HepG2 (cell line): ENCODE measurements at regions not wholly inside any gene's neighbourhood (a gene's known extent, or its start where the extent isn't known, plus 50 kb on each side); places are given as distances from the start of the nearest gene placed in this dataset.

Experiments used
- EP300 ChIP-seq, 3 experiments: sonication (generic) in 1 of 3; formaldehyde crosslinking in 1 of 3; IDR thresholded peaks; 2 replicates each; pipeline versions ENCODE4 v1.5.1 to v1.6.1; 2011 to 2020; ENCODE audit warnings: low read depth in 2 of 3, low read length in 2 of 3, borderline replicate concordance in 1 of 3, improper control_type of control experiment in 1 of 3, mild to moderate bottlenecking in 1 of 3, missing genetic modification reagents in 1 of 3, moderate library complexity in 1 of 3
- HNF4G ChIP-seq, 2 experiments: sonication (generic) in 1 of 2; formaldehyde crosslinking in 1 of 2; IDR thresholded peaks; 2 replicates each; pipeline versions ENCODE4 v1.4.0 to v1.6.1; 2011 to 2020; ENCODE audit warnings: borderline replicate concordance in 2 of 2, low read depth in 2 of 2, mild to moderate bottlenecking in 2 of 2, low read length in 1 of 2, missing genetic modification reagents in 1 of 2, moderate library complexity in 1 of 2
- JUNB ChIP-seq: sonication (generic); formaldehyde crosslinking; IDR thresholded peaks from 2 replicates; pipeline ENCODE4 v1.8.0; 2022; ENCODE audit warnings: missing genetic modification reagents, mild to moderate bottlenecking, borderline replicate concordance
- SIN3A ChIP-seq: IDR thresholded peaks from 2 replicates; pipeline ENCODE4 v1.6.1; 2011; ENCODE audit warnings: low read depth, mild to moderate bottlenecking, control low read depth, low read length, borderline replicate concordance
- ZNF282 ChIP-seq: fragments of 450-650 bp; IDR thresholded peaks from 2 replicates; pipeline ENCODE4 v1.6.1; 2018; ENCODE audit not compliant: partially characterized antibody
- TF ChIP-seq, protein P1 (sequence below): IDR thresholded peaks from 2 replicates; pipeline ENCODE4 v1.4.0; 2020; ENCODE audit warnings: mild to moderate bottlenecking, missing genetic modification reagents
- TF ChIP-seq, protein P2 (sequence below), 2 experiments: fragments of 450-650 bp in 1 of 2; sonication (generic) in 1 of 2; formaldehyde crosslinking; IDR thresholded peaks; 2 replicates each; pipeline versions ENCODE4 v1.5.0 to v1.8.0; 2020 to 2022; ENCODE audit warnings: mild to moderate bottlenecking in 1 of 2, missing genetic modification reagents in 1 of 2
- TF ChIP-seq, protein P3 (sequence below): sonication (generic); formaldehyde crosslinking; IDR thresholded peaks from 2 replicates; pipeline ENCODE4 v1.4.0; 2020; ENCODE audit warnings: missing genetic modification reagents
- TF ChIP-seq, protein P4 (sequence below): sonication (generic); formaldehyde crosslinking; IDR thresholded peaks from 2 replicates; pipeline ENCODE4 v1.4.0; 2020; ENCODE audit warnings: missing genetic modification reagents

DNA sequence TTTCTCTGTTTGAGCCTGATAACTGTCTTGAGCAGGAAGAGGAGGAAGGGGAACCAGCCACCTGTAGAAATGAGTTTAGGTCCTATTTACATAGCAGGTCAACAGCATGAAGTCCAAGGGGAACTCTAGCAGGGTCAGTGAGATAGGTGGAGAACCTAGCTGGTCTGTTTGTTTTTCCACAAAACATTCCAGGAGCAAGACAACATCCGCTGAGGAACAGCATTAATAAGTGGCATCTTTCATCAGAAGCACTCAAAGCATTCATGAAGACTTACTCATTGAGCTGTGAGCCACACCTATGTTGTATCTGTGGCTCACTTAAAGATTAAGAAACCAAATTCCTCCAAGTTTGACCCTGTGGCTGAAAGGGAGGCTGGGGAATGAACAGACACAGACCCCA lies 115.9 kb downstream of the ACTBL2 start (continued):
- TF ChIP-seq EP300 (IDR thresholded peaks at IDR 0.05; ENCODE audit: low read depth in 2 of 2, low read length in 2 of 2) (peak in 1 of 2 experiments; percentile 65; a peak in 1 of 4 replicates), EP300 (CRISPR knock-in tag; IDR thresholded peaks at IDR 0.05; ENCODE audit: borderline replicate concordance) (peak; percentile 51; the same call in 1 of the 2 replicates), HNF4G (IDR thresholded peaks at IDR 0.05; ENCODE audit: borderline replicate concordance, low read depth, low read length) (peak; percentile 14; the same call in 1 of the 2 replicates), HNF4G (CRISPR knock-in tag; IDR thresholded peaks at IDR 0.05; ENCODE audit: borderline replicate concordance, low read depth) (no peak), SIN3A (no peak), JUNB (CRISPR knock-in tag) (0 out of 2 replicates have a peak, but pooled peaks have one; percentile 17), ZNF282 (no peak)
- TF ChIP-seq, protein P1, sequence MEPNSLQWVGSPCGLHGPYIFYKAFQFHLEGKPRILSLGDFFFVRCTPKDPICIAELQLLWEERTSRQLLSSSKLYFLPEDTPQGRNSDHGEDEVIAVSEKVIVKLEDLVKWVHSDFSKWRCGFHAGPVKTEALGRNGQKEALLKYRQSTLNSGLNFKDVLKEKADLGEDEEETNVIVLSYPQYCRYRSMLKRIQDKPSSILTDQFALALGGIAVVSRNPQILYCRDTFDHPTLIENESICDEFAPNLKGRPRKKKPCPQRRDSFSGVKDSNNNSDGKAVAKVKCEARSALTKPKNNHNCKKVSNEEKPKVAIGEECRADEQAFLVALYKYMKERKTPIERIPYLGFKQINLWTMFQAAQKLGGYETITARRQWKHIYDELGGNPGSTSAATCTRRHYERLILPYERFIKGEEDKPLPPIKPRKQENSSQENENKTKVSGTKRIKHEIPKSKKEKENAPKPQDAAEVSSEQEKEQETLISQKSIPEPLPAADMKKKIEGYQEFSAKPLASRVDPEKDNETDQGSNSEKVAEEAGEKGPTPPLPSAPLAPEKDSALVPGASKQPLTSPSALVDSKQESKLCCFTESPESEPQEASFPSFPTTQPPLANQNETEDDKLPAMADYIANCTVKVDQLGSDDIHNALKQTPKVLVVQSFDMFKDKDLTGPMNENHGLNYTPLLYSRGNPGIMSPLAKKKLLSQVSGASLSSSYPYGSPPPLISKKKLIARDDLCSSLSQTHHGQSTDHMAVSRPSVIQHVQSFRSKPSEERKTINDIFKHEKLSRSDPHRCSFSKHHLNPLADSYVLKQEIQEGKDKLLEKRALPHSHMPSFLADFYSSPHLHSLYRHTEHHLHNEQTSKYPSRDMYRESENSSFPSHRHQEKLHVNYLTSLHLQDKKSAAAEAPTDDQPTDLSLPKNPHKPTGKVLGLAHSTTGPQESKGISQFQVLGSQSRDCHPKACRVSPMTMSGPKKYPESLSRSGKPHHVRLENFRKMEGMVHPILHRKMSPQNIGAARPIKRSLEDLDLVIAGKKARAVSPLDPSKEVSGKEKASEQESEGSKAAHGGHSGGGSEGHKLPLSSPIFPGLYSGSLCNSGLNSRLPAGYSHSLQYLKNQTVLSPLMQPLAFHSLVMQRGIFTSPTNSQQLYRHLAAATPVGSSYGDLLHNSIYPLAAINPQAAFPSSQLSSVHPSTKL (CRISPR knock-in tag), result peak; percentile 79
- TF ChIP-seq, protein P2, sequence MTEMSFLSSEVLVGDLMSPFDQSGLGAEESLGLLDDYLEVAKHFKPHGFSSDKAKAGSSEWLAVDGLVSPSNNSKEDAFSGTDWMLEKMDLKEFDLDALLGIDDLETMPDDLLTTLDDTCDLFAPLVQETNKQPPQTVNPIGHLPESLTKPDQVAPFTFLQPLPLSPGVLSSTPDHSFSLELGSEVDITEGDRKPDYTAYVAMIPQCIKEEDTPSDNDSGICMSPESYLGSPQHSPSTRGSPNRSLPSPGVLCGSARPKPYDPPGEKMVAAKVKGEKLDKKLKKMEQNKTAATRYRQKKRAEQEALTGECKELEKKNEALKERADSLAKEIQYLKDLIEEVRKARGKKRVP (CRISPR knock-in tag; IDR thresholded peaks at IDR 0.05), result peak in 1 of 2 experiments; percentile 53; a peak in 2 of 4 replicates
- TF ChIP-seq, protein P3, sequence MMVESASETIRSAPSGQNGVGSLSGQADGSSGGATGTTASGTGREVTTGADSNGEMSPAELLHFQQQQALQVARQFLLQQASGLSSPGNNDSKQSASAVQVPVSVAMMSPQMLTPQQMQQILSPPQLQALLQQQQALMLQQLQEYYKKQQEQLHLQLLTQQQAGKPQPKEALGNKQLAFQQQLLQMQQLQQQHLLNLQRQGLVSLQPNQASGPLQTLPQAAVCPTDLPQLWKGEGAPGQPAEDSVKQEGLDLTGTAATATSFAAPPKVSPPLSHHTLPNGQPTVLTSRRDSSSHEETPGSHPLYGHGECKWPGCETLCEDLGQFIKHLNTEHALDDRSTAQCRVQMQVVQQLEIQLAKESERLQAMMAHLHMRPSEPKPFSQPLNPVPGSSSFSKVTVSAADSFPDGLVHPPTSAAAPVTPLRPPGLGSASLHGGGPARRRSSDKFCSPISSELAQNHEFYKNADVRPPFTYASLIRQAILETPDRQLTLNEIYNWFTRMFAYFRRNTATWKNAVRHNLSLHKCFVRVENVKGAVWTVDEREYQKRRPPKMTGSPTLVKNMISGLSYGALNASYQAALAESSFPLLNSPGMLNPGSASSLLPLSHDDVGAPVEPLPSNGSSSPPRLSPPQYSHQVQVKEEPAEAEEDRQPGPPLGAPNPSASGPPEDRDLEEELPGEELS (CRISPR knock-in tag), result peak; percentile 83
- TF ChIP-seq, protein P4, sequence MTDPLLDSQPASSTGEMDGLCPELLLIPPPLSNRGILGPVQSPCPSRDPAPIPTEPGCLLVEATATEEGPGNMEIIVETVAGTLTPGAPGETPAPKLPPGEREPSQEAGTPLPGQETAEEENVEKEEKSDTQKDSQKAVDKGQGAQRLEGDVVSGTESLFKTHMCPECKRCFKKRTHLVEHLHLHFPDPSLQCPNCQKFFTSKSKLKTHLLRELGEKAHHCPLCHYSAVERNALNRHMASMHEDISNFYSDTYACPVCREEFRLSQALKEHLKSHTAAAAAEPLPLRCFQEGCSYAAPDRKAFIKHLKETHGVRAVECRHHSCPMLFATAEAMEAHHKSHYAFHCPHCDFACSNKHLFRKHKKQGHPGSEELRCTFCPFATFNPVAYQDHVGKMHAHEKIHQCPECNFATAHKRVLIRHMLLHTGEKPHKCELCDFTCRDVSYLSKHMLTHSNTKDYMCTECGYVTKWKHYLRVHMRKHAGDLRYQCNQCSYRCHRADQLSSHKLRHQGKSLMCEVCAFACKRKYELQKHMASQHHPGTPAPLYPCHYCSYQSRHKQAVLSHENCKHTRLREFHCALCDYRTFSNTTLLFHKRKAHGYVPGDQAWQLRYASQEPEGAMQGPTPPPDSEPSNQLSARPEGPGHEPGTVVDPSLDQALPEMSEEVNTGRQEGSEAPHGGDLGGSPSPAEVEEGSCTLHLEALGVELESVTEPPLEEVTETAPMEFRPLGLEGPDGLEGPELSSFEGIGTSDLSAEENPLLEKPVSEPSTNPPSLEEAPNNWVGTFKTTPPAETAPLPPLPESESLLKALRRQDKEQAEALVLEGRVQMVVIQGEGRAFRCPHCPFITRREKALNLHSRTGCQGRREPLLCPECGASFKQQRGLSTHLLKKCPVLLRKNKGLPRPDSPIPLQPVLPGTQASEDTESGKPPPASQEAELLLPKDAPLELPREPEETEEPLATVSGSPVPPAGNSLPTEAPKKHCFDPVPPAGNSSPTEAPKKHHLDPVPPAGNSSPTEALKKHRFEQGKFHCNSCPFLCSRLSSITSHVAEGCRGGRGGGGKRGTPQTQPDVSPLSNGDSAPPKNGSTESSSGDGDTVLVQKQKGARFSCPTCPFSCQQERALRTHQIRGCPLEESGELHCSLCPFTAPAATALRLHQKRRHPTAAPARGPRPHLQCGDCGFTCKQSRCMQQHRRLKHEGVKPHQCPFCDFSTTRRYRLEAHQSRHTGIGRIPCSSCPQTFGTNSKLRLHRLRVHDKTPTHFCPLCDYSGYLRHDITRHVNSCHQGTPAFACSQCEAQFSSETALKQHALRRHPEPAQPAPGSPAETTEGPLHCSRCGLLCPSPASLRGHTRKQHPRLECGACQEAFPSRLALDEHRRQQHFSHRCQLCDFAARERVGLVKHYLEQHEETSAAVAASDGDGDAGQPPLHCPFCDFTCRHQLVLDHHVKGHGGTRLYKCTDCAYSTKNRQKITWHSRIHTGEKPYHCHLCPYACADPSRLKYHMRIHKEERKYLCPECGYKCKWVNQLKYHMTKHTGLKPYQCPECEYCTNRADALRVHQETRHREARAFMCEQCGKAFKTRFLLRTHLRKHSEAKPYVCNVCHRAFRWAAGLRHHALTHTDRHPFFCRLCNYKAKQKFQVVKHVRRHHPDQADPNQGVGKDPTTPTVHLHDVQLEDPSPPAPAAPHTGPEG (CRISPR knock-in tag), result no peak
- TF ChIP-seq, all 625 proteins: peak for 33
